ENCODE measurements at regions not wholly inside any gene's neighbourhood (a gene's known extent, or its start where the extent isn't known, plus 50 kb on each side); places are given as distances from the start of the nearest gene placed in this dataset.
"Not testable (repeated sequence)": the region's sequence is repeated elsewhere in the genome, so short reads cannot be mapped to it uniquely, and the experiment has no call there.

DNA sequence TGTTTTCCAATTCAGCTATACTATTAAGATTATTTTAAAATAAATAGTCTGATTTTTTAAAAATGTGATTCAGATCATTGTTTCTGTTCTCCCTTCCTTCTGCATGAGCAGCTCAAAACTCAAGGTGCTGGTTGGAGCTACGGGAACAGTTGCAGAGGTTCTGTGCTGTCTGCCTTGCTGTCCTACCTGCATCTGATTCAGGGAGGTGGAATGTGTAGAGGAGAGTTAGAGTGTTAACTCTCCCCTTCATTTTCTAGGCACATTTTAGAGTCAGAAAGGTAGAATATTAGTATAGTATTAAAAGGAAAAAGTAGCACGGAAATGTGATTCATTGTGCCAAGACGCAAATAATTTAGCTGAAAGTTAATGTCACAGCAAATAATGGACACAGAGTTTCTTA lies 188.1 kb upstream of the SLC35B3 start:
- H3K36me3 ChIP-seq (ENCODE audit: control insufficient read depth in 4 of 4, insufficient read depth in 4 of 4, low read length in 4 of 4): no peaks in the 10 kb centered on the region
- no peaks in the 10 kb centered on the region for H3K27me3 ChIP-seq (ENCODE audit: control insufficient read depth in 3 of 3, insufficient read depth in 3 of 3, low read length in 2 of 3)
- no peaks in the 10 kb centered on the region for H3K9me3 ChIP-seq (ENCODE audit: control insufficient read depth in 4 of 4, insufficient read depth in 3 of 4, low read length in 3 of 4)
- H3K27ac ChIP-seq (ENCODE audit: low read depth in 1 of 2, low read length in 1 of 2): no peak overlapping the region
- H3K9ac ChIP-seq (ENCODE audit: insufficient read depth in 1 of 2, low read length in 2 of 2): no peak overlapping the region
- H3K4me3 ChIP-seq: no peak overlapping the region
- WGBS, 2 donors: 83 to 86% methylated on average over 3 of the region's 3 CpGs
- no peak for ATAC-seq (ENCODE audit: insufficient read depth, low FRiP score)
- no peaks in the 10 kb centered on the region for H3K4me1 ChIP-seq (ENCODE audit: control insufficient read depth in 5 of 5, insufficient read depth in 5 of 5, low read length in 5 of 5)
- no peak for DNase-seq
- TF ChIP-seq, protein P1, sequence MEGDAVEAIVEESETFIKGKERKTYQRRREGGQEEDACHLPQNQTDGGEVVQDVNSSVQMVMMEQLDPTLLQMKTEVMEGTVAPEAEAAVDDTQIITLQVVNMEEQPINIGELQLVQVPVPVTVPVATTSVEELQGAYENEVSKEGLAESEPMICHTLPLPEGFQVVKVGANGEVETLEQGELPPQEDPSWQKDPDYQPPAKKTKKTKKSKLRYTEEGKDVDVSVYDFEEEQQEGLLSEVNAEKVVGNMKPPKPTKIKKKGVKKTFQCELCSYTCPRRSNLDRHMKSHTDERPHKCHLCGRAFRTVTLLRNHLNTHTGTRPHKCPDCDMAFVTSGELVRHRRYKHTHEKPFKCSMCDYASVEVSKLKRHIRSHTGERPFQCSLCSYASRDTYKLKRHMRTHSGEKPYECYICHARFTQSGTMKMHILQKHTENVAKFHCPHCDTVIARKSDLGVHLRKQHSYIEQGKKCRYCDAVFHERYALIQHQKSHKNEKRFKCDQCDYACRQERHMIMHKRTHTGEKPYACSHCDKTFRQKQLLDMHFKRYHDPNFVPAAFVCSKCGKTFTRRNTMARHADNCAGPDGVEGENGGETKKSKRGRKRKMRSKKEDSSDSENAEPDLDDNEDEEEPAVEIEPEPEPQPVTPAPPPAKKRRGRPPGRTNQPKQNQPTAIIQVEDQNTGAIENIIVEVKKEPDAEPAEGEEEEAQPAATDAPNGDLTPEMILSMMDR (IDR thresholded peaks at IDR 0.05; ENCODE audit: control extremely low read depth, extremely low read depth): no peak

DNA sequence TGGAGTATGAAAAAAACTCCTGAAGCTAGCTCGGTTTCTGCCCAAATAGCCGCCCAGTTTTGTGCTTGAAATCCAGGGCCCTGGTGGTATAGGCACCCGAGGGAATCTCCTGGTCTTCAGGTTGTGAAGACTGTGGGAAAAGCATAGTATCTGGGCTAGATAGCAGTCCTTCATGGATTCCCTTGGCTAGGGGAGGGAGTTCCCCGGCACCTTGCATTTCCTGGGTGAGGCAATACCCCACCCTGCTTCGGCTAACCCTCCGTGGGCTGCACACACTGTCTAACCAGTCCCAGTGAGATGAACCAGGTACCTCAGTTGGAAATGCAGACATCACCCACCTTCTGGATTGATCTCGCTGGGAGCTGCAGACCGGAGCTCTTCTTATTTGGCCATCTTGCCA lies 184.5 kb upstream of the SLC35B3 start:
- 92% methylated on average over 8 of the region's 8 CpGs for WGBS, 2 donors
- Histone ChIP-seq H3K27me3 (ENCODE audit: control insufficient read depth in 3 of 3, insufficient read depth in 3 of 3, low read length in 2 of 3) (no peaks in the 10 kb centered on the region), H3K4me1 (ENCODE audit: control insufficient read depth in 5 of 5, insufficient read depth in 5 of 5, low read length in 5 of 5) (no peaks in the 10 kb centered on the region), H3K27ac (ENCODE audit: low read depth in 1 of 2, low read length in 1 of 2) (no peak overlapping the region), H3K4me3 (no peak overlapping the region), H3K9ac (ENCODE audit: insufficient read depth in 1 of 2, low read length in 2 of 2) (no peak overlapping the region), H3K9me3 (ENCODE audit: control insufficient read depth in 4 of 4, insufficient read depth in 3 of 4, low read length in 3 of 4) (peaks cover 0 to 3% (median 0%) of the 10 kb centered on the region in 4 donors), H3K36me3 (ENCODE audit: control insufficient read depth in 4 of 4, insufficient read depth in 4 of 4, low read length in 4 of 4) (no peaks in the 10 kb centered on the region)
- TF ChIP-seq, protein P1 (IDR thresholded peaks at IDR 0.05; ENCODE audit: control extremely low read depth, extremely low read depth): no peak
- ATAC-seq (ENCODE audit: insufficient read depth, low FRiP score): no peak
- no peak for DNase-seq

DNA sequence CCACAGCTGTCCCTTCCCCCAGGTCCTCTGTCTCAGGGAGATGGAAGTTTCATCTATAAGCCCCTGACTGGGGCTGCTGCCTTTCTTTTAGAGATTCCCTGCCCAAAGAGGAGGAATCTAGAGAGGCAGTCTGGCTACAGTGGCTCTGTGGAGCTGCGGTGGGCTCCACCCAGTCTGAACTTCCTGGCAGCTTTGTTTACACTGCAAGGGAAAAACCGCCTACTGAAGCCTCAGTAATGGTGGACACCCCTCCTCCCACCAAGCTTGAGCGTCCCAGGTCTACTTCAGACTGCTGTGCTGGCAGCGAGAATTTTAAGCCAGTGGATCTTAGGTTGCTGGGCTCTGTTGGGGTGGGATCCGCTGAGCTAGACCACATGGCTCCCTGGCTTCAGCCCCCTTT lies 184.1 kb upstream of the SLC35B3 start:
- ATAC-seq (ENCODE audit: insufficient read depth, low FRiP score); DNase-seq; H3K9me3 ChIP-seq (ENCODE audit: control insufficient read depth in 4 of 4, insufficient read depth in 3 of 4, low read length in 3 of 4); H3K27me3 ChIP-seq (ENCODE audit: control insufficient read depth in 3 of 3, insufficient read depth in 3 of 3, low read length in 2 of 3); H3K4me1 ChIP-seq (ENCODE audit: control insufficient read depth in 5 of 5, insufficient read depth in 5 of 5, low read length in 5 of 5); H3K36me3 ChIP-seq (ENCODE audit: control insufficient read depth in 4 of 4, insufficient read depth in 4 of 4, low read length in 4 of 4); H3K4me3 ChIP-seq; H3K27ac ChIP-seq (ENCODE audit: low read depth in 1 of 2, low read length in 1 of 2); H3K9ac ChIP-seq (ENCODE audit: insufficient read depth in 1 of 2, low read length in 2 of 2): not testable (repeated sequence)
- WGBS, 2 donors: 63 to 72% methylated on average over 5 of the region's 5 CpGs

DNA sequence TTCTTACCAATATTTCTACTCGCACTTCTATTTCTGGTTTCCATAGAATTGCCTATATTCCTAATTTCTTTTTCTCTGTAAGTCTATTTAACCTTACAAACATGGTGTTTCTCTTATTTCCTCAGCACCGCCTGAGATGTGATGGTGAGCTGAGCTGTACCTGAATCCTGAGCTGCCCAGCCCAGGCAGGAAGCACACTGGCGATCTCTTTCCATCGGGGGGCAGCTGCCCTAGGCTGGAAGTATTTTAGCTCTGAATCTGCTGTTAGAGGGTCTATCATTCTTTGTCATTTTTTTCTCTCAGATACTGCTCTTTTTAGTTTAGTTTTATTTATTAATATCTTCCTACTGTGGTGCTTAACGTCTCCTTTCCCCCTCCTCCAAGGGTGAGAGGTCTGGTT lies 173.4 kb upstream of the SLC35B3 start:
- Histone ChIP-seq H3K27ac (ENCODE audit: low read depth in 1 of 2, low read length in 1 of 2) (no peak overlapping the region), H3K4me3 (no peak overlapping the region), H3K4me1 (ENCODE audit: control insufficient read depth in 5 of 5, insufficient read depth in 5 of 5, low read length in 5 of 5) (no peaks in the 10 kb centered on the region), H3K9me3 (ENCODE audit: control insufficient read depth in 4 of 4, insufficient read depth in 3 of 4, low read length in 3 of 4) (peaks cover 0 to 3% (median 0%) of the 10 kb centered on the region in 4 donors), H3K27me3 (ENCODE audit: control insufficient read depth in 3 of 3, insufficient read depth in 3 of 3, low read length in 2 of 3) (no peaks in the 10 kb centered on the region), H3K9ac (ENCODE audit: insufficient read depth in 1 of 2, low read length in 2 of 2) (no peak overlapping the region), H3K36me3 (ENCODE audit: control insufficient read depth in 4 of 4, insufficient read depth in 4 of 4, low read length in 4 of 4) (peaks cover 0 to under 1% (median 0%) of the 10 kb centered on the region in 4 donors)
- DNase-seq (no peak), ATAC-seq (ENCODE audit: insufficient read depth, low FRiP score) (no peak)
- 75 to 76% methylated on average over 5 of the region's 5 CpGs for WGBS, 2 donors
- TF ChIP-seq, protein P1 (IDR thresholded peaks at IDR 0.05; ENCODE audit: control extremely low read depth, extremely low read depth): no peak
